Keratinocyte (primary cell): ENCODE measurements at regions not wholly inside any gene's neighbourhood (a gene's known extent, or its start where the extent isn't known, plus 50 kb on each side); places are given as distances from the start of the nearest gene placed in this dataset.

Experiments
- CTCF ChIP-seq, 3 experiments: IDR thresholded peaks in 1 of 3; conservative IDR thresholded peaks in 1 of 3; optimal IDR thresholded peaks in 1 of 3; 2 replicates in 2 of 3; 3 replicates in 1 of 3; pipeline versions ENCODE3 to v1.5.1; 2011; ENCODE audit warnings: low read length in 3 of 3, mild to moderate bottlenecking in 3 of 3, moderate library complexity in 2 of 3, control low read depth in 1 of 3, inconsistent platforms in 1 of 3; ENCODE audit not compliant: insufficient read depth in 2 of 3; ENCODE audit errors: extremely low read depth in 1 of 3
- EZH2 ChIP-seq: IDR thresholded peaks from one replicate; pipeline ENCODE4 v1.6.1; 2012; ENCODE audit warnings: inconsistent platforms, mild to moderate bottlenecking, low read length, moderate library complexity

- no peak for TF ChIP-seq CTCF (optimal IDR thresholded peaks at IDR 0.05 in 1 of 3, IDR thresholded peaks at IDR 0.05 in 1 of 3, conservative IDR thresholded peaks at IDR 0.05 in 1 of 3; ENCODE audit: extremely low read depth in 1 of 3, insufficient read depth in 2 of 3, low read length in 3 of 3)
- no peak for TF ChIP-seq EZH2
Observed at GRCh38 chr4:174157106-174157607, 126.3 kb downstream of the FBXO8 start.
